K562 (cell line): ENCODE measurements at regions not wholly inside any gene's neighbourhood (a gene's known extent, or its start where the extent isn't known, plus 50 kb on each side); places are given as distances from the start of the nearest gene placed in this dataset.

ENCODE experiments used
- ATAC-seq: fragments of 200-7000 bp; cut with Tn5 transposase; 3 replicates; pipeline ENCODE4 v1.9.1; 2020; ENCODE audit warnings: moderate library complexity
- BruUV-seq: library from RNA; stranded (reverse); fragments of 400-500 nt; replicated peaks from 2 replicates; lab custom pipeline; 2021; lab: Mats Ljungman, UMichigan
- CTCF ChIA-PET: fragments of 300-600 bp; formaldehyde crosslinking; extraction: SDS; loops from one replicate; lab custom pipeline; 2021; ENCODE audit warnings: low intra/inter-chr PET ratio; lab: Yijun Ruan, JAX
- POLR2A ChIA-PET: fragments of 300-600, 350-650 bp; sonication (Branson Sonifier 250); formaldehyde crosslinking; extraction: SDS; loops from one replicate; lab custom pipeline; 2021; ENCODE audit warnings: antibody characterized with exemption, inconsistent platforms; lab: Yijun Ruan, JAX
- DNase-seq, 4 experiments: peaks; one replicate each; pipeline versions ENCODE4 v3.0.0 to v3.0.0-alpha.2; 2011 to 2018; ENCODE audit warnings: low spot score in 3 of 4, mixed read lengths in 3 of 4; ENCODE audit errors: extremely low read depth in 1 of 4
- FAIRE-seq: peaks from 2 replicates; lab custom pipeline; 2011; peaks lifted over from hg19 to GRCh38; lab: Jason Lieb, UNC
- H2AFZ ChIP-seq: 2 replicates; pipeline ENCODE4 v1.6.0; 2011; ENCODE audit warnings: low read depth, low read length, control low read depth, inconsistent platforms
- H3K27ac ChIP-seq: fragments of 200-600 bp; 3 replicates; pipeline ENCODE4 v1.8.0; 2011; ENCODE audit warnings: low read depth, mild to moderate bottlenecking, control low read depth, inconsistent platforms, low read length, moderate library complexity, mixed read lengths; ENCODE audit errors: extremely low read depth
- H3K27me3 ChIP-seq, 2 experiments: fragments of 300-600 bp in 1 of 2; 2 replicates in 1 of 2; 3 replicates in 1 of 2; pipeline versions ENCODE4 v1.6.0 to v1.8.0; 2011; ENCODE audit warnings: inconsistent platforms in 2 of 2, low read length in 2 of 2, mild to moderate bottlenecking in 1 of 2, mixed read lengths in 1 of 2, moderate library complexity in 1 of 2; ENCODE audit not compliant: control insufficient read depth in 2 of 2, insufficient read depth in 2 of 2
- H3K36me3 ChIP-seq: fragments of 300-600 bp; 3 replicates; pipeline ENCODE4 v1.8.0; 2011; ENCODE audit warnings: mild to moderate bottlenecking, low read length, inconsistent platforms; ENCODE audit not compliant: control insufficient read depth, insufficient read depth
- H3K4me1 ChIP-seq, 2 experiments: fragments of 200-600 bp in 1 of 2; replicated peaks in 1 of 2; 2 replicates in 1 of 2; 3 replicates in 1 of 2; pipeline versions ENCODE4 v1.5.1 to v1.8.0; 2011; ENCODE audit warnings: inconsistent platforms in 2 of 2, low read length in 2 of 2, mild to moderate bottlenecking in 1 of 2, mixed read lengths in 1 of 2, moderate library complexity in 1 of 2; ENCODE audit not compliant: control insufficient read depth in 2 of 2, insufficient read depth in 2 of 2
- H3K4me2 ChIP-seq: 2 replicates; pipeline ENCODE4 v1.6.1; 2011; ENCODE audit warnings: low read length, control low read depth, inconsistent platforms, mixed read lengths; ENCODE audit not compliant: insufficient read depth
- H3K4me3 ChIP-seq: fragments of 200-600 bp; sonication (generic), shearing (Covaris generic); 2 replicates; pipeline ENCODE4 v1.5.1; 2016; ENCODE audit warnings: control low read depth, inconsistent platforms
- H3K79me2 ChIP-seq: fragments of 200-600 bp; 3 replicates; pipeline ENCODE4 v1.8.0; 2011; ENCODE audit warnings: low read length, inconsistent platforms; ENCODE audit not compliant: control insufficient read depth, insufficient read depth
- H3K9ac ChIP-seq, 2 experiments: 2 replicates each; pipeline versions ENCODE4 v1.6.0 to v1.6.1; 2011; ENCODE audit warnings: low read depth in 2 of 2, low read length in 2 of 2, control low read depth in 1 of 2, inconsistent platforms in 1 of 2, mild to moderate bottlenecking in 1 of 2, mixed read lengths in 1 of 2; ENCODE audit not compliant: insufficient read depth in 1 of 2
- H3K9me1 ChIP-seq: one replicate; pipeline ENCODE4 v1.6.0; 2011; ENCODE audit warnings: inconsistent platforms, mild to moderate bottlenecking, low read length, moderate library complexity; ENCODE audit not compliant: control insufficient read depth, insufficient read depth
- H3K9me3 ChIP-seq: replicated peaks from 2 replicates; pipeline ENCODE4 v1.5.1; 2011; ENCODE audit warnings: low read depth, low read length, inconsistent platforms; ENCODE audit not compliant: control insufficient read depth, insufficient read depth
- H4K20me1 ChIP-seq: replicated peaks from 2 replicates; pipeline ENCODE4 v1.6.1; 2011; ENCODE audit warnings: low read length, inconsistent platforms, mixed read lengths; ENCODE audit not compliant: control insufficient read depth, insufficient read depth
- HES1 ChIP-seq: fragments of 450-650 bp; IDR thresholded peaks from 2 replicates; pipeline ENCODE4 v1.6.1; 2016; ENCODE audit warnings: low read depth, mild to moderate bottlenecking, moderate library complexity
- TFE3 ChIP-seq: fragments of 450-650 bp; formaldehyde crosslinking; IDR thresholded peaks from 2 replicates; pipeline ENCODE4 v1.4.0; 2020; ENCODE audit warnings: mild to moderate bottlenecking, mixed read lengths
- WGBS: fragments of 100-300 bp; shearing (Covaris generic); methylation state at CpG from one replicate; pipeline ENCODE4 v1.1.6; 2016; ENCODE audit warnings: low coverage, mixed read lengths; ENCODE audit not compliant: insufficient coverage; ENCODE audit errors: missing lambda C conversion rate; 5-methylcytosine and 5-hydroxymethylcytosine counted together
- in situ Hi-C: fragments of 300-500 bp; cut with MboI; formaldehyde crosslinking; loops from 4 replicates; pipeline ENCODE4 v1.15.0; 2018; ENCODE audit warnings: inconsistent platforms, mixed read lengths
- intact Hi-C: fragments of 100-400 bp; cut with micrococcal nuclease; formaldehyde crosslinking; loops from 2 replicates; pipeline ENCODE4 v1.14.2; 2022

- Histone ChIP-seq H3K36me3 (no peaks in the 10 kb centered on the region), H4K20me1 (no peaks in the 10 kb centered on the region), H2AFZ (peak overlapping the region; percentile 7; the same call in 1 of the 2 replicates), H3K4me2 (no peak overlapping the region), H3K79me2 (no peaks in the 10 kb centered on the region), H3K9me3 (no peaks in the 10 kb centered on the region), H3K27ac (no peak overlapping the region), H3K27me3 (no peaks in the 10 kb centered on the region), H3K4me3 (no peak overlapping the region), H3K9me1 (no peaks in the 10 kb centered on the region), H3K9ac (no peak overlapping the region), H3K4me1 (peaks cover 0 to 20% of the 10 kb centered on the region in 2 experiments; a peak in 4 of 5 replicates)
- in situ Hi-C loops = loop anchor here (10.0 kb wide), 1 partner anchor 149 kb away; no protein-coding TSS in a partner anchor
- CTCF ChIA-PET = no interaction called here
- whole genome bisulfite sequencing = 15% methylated on average over 3 of the region's 3 CpGs
- POLR2A ChIA-PET = interaction anchor here (0.6 to 1.3 kb wide), 3 partner anchors 9 to 1114 kb away, joined by 3 to 5 read pairs (median 3); no protein-coding TSS in a partner anchor
- FAIRE-seq (no peak), ATAC-seq (no peak), DNase-seq (no peak)
- TF ChIP-seq TFE3 (CRISPR knock-in tag) (peak; percentile 72), HES1 (no peak)
- intact Hi-C loops = loop anchor here (2.0 to 5.0 kb wide), 2 partner anchors 153 to 209 kb away; no protein-coding TSS in a partner anchor
- no TSS peak for BruUV-seq
Measured at GRCh38 chr1:101136271-101136670, 100.5 kb upstream of the S1PR1 start.
